PFSK-1 (cell line): ENCODE measurements at regions not wholly inside any gene's neighbourhood (a gene's known extent, or its start where the extent isn't known, plus 50 kb on each side); places are given as distances from the start of the nearest gene placed in this dataset.

Experiments used
- POLR2AphosphoS5 ChIP-seq: IDR thresholded peaks from 2 replicates; pipeline ENCODE4 v1.6.1; 2012; ENCODE audit warnings: low read depth, mild to moderate bottlenecking, control low read depth, low read length, moderate library complexity
- SIN3A ChIP-seq: IDR thresholded peaks from 2 replicates; pipeline ENCODE4 v1.6.1; 2012; ENCODE audit warnings: mild to moderate bottlenecking, low read length, moderate library complexity, borderline replicate concordance; ENCODE audit not compliant: insufficient read depth
- TAF1 ChIP-seq: IDR thresholded peaks from 2 replicates; pipeline ENCODE4 v1.6.1; 2012; ENCODE audit warnings: low read length, control low read depth, borderline replicate concordance; ENCODE audit not compliant: insufficient read depth
- TF ChIP-seq, protein P1 (sequence below), 2 experiments: IDR thresholded peaks; 2 replicates each; pipeline versions ENCODE4 v1.6.1 to v1.8.0; 2011 to 2012; ENCODE audit warnings: low read depth in 2 of 2, low read length in 2 of 2, control low read depth in 1 of 2, inconsistent platforms in 1 of 2, mild to moderate bottlenecking in 1 of 2, moderate library complexity in 1 of 2; ENCODE audit not compliant: insufficient read depth in 1 of 2

DNA sequence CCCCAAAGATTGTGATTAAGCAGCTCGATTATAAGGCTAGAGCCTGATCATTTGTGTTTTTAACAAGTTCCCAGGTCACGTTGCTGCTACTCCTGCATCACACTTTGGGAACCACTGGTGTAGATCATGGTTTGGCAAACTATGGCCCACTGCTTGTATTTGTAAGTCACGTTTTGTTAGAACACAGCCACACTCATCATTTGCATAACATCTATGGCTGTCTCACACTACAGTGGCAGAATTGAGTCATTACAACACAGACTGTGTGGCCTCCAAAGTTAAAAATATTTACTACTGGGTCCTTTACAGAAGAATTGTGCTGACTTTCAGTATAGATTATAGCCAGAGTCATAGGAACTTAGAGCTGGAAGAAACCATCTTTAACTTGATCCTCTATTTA is 515.3 kb upstream of the PSMD7 start:
- TF ChIP-seq, protein P1, sequence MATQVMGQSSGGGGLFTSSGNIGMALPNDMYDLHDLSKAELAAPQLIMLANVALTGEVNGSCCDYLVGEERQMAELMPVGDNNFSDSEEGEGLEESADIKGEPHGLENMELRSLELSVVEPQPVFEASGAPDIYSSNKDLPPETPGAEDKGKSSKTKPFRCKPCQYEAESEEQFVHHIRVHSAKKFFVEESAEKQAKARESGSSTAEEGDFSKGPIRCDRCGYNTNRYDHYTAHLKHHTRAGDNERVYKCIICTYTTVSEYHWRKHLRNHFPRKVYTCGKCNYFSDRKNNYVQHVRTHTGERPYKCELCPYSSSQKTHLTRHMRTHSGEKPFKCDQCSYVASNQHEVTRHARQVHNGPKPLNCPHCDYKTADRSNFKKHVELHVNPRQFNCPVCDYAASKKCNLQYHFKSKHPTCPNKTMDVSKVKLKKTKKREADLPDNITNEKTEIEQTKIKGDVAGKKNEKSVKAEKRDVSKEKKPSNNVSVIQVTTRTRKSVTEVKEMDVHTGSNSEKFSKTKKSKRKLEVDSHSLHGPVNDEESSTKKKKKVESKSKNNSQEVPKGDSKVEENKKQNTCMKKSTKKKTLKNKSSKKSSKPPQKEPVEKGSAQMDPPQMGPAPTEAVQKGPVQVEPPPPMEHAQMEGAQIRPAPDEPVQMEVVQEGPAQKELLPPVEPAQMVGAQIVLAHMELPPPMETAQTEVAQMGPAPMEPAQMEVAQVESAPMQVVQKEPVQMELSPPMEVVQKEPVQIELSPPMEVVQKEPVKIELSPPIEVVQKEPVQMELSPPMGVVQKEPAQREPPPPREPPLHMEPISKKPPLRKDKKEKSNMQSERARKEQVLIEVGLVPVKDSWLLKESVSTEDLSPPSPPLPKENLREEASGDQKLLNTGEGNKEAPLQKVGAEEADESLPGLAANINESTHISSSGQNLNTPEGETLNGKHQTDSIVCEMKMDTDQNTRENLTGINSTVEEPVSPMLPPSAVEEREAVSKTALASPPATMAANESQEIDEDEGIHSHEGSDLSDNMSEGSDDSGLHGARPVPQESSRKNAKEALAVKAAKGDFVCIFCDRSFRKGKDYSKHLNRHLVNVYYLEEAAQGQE (IDR thresholded peaks at IDR 0.05; ENCODE audit: insufficient read depth in 1 of 2, low read depth in 2 of 2, low read length in 2 of 2) = no peak
- TF ChIP-seq POLR2AphosphoS5 (no peak), SIN3A (no peak), TAF1 (no peak)
